ENCODE measurements at regions not wholly inside any gene's neighbourhood (a gene's known extent, or its start where the extent isn't known, plus 50 kb on each side); places are given as distances from the start of the nearest gene placed in this dataset.

DNA sequence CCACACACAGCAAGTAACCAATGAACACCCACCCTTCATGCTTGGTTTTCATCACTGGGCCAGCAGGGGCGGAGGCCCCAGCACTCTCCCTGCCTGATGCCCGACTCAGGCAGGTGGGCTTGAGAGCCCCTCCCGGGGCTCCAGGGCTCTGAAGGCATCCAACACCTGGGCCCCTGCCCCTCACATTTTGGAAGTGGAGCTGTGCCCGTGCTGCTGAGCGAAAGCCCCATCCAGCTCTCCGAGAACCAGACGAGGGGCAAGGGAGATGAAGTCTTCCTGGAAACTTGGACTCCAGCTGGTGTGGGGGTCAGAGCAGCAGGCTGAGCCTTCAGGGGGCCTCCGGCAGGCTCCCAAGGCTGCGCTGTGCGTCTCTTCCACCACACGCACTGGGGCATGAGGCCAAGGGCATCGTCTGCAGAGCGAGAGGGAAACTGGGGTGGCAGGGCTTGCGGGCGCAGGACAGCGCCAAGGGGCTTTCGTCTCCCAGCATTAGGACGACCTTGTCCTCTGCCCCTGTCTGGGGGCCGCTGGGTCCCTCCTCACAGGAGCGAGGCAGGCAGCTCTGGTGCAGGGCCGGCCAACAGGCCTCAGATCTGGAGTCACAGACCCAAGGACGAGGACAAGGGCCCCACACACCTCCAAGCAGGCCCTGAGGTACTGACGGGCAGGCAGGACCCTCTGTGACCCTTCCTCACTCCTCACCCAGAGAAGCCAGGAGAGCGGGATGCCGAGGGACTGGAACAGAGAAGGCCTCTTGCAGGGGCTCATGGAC, 108.3 kb upstream of the FAM20C start:
- DNase-seq (ENCODE audit: low read depth, low spot score): no peak

DNA sequence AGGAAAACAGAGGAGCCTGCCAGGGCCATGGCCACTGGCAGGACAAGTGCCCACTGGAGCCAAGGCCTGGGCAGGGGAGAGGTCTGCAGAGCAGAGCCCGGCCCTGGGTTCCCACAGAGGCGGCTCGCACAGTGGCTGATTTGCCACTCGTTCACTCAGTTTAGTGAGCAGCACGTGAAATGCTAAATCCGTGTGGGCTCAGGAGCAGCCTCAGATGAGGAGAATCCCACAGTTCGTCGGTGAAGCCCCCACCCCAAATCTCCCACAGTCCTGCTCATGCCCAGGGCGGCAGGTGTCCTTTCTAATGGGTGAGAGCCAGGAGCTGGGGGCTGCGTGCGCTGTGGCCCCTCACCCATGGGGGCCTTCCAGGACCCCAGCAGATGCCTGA, 107.7 kb upstream of the FAM20C start:
- no peak for DNase-seq (ENCODE audit: low read depth, low spot score)

DNA sequence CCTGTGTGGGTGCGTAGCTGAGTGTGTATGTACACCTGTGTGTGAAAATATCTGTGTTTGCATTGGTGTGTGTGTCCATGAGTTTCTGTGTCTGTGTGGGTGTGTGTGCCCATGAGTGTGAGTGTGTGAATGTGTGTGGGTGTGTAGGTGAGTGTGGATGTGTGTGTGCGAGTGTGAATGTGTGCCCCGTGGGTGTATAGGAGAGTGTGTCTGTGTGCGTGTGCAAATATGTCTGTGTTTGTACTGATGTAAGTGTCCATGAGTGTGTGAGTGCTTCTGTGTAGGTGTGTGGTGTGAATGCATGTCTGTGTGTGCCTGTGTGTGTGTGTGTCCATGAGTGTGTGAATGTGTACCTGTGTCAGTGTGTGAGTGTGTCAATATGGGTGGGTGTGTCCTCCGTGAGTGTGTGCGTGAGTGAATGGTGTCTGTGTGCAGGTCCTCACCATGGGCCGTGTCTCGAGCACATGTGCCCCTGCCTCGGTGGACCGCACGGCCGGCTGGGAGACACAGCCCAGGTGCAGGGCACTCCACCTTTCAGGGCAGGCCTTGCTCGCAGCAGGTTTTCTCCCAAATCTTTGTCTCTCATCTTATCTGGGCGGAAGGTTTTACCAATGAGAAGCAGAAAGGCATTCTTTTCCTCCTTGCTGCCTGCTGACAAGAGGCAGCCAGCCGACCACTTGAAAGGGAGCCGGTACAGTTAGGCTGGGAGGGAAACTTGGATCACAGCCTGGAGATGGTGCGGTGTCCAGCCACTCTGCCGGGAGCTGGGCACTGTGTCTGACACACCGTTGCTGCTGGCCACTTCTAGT, 107.1 kb upstream of the FAM20C start:
- no peak for DNase-seq (ENCODE audit: low read depth, low spot score)

DNA sequence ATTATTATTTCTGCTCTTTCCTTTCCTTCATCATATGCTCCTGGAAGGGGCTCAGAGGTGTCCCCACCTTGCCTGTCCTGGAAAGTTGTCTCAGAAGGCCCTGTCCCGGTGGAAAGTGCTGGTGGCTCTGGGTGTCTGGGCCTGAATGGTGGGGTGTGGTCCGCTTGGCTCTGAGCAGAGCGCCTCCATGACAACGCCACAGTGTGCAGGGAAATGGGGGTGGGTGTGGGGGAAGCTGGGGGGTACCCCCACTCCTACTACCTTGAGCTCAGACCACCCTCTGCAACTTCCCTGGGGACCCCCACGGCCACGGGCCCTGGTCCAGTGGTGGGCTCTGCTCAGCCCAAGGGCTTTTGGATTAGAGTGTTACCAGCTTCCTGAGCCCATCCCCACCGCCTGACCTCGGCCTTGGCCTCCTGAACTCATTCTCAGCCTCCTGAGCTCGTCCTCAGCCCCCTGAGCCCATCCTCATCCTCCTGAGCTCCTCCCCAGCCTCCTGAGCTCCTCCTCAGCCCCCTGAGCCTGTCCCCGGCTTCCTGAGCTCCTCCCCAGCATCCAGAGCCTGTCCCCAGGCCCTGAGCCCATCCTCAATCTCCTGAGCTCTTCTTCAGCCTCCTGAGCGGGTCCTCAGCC, 106.4 kb upstream of the FAM20C start:
- no peak for DNase-seq (ENCODE audit: low read depth, low spot score)

DNA sequence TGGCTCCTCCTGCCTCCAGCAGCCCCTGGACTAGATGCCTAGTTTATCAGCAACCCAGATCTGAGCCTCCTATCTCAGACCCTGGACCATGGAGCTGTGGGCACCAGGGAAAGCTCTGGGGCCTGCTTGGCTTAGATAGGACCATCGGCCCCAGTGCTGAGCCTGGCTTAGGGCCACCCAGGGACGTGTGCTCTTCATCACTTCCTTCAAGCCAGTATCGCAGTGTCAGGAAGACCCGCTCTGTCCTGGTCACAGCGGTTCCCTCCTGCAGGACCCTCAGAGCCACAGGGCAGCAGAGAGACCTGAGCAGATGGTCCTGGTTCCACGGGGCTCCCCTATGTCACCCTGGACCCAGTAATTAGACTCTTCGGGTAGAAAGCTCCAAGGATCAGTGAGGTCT, 105.7 kb upstream of the FAM20C start:
- no peak for DNase-seq (ENCODE audit: low read depth, low spot score)

DNA sequence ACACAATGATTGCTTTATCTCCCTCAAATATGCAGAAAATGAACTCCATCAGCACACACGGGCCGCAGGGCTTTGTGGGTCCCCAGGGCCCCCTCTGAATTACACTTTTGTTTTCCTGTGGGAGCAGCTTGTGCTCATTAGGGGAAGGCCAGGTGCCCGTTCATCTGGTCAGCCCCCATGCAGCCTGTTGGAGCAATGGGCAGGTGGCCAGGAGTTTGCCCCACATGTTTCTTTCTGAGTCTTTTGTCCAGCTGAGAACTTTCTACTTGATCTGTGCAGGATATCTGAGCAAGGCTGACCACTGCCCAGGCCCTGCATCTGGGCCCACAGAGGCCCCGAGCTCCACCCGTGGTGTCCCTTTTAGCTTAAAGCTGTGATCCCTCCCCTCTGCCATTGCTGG, 105.3 kb upstream of the FAM20C start:
- no peak for DNase-seq (ENCODE audit: low read depth, low spot score)

DNA sequence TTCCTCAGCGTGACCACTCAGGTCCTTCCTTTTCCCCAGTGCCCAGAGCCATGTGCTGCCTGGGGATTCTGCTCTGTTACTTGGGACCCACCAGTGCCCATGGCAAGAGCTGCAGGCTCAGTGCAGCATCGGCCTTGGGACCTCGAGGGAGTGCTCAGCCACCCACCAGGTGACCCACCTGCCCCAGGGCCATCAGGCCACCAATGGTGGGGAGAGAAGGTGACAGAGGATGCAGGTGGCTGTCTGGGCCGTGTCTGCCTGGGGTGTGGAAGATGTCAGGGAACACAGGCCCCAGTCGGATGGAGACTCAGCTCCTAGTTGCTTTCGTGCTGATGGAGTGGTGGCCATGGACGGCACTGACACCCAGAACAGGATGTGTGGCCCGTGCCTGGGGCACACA, 104.7 kb upstream of the FAM20C start:
- DNase-seq (ENCODE audit: low read depth, low spot score): no peak

DNA sequence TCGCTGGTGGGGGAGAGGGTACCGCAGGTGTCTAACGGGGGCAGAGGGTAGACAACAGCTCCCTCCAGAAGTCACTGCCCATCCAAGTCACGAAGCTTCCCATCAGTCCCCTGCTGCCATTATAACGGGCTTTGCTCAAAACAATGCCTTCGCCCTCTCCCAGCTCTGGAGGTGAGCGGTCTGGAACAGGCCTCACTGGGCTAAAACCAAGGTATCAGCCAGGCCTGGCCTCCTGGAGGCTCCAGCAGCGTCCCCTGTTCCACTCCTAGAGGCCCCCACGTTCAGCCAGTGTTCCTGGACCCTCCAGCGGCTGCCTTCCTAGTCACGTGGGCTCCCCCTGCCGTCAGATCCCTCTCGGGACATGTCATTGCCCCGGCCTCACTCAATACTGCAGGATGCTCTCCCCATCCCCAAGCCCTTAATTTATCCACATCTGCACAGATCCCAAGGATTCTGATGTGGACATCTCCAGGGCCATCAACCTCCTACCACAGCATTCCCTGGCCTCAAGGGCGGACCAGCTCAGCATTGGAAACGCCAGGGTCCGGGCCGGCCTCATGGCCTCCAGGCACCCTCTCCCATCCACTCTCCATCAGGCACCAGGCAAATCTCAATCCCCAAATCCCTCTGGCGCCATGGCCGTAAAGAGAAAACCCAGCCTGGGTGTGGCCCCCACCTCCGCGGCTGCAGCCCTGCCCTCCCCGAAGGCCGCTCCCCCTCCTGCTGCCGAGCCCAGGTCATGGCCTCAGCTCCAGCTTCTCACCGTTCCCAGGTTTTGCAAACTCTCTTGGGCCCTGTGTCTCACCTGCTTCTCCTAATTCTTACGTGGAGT, 104.1 kb upstream of the FAM20C start:
- no peak for DNase-seq (ENCODE audit: low read depth, low spot score)

DNA sequence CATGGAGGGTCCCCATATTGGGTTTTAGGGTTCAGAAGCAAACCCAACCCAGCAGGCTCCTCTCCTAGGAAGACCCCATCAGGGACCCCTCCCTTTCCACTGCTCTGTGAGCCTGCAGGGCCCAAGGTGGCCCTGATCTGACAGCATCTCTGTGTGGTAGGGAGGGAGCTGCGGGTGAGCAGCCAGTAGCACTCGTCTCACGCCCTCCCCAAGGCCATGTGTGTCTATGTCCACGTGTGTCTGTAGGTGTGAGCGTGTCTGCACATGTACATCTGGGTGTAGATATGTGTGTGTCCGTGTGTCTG, 103.5 kb upstream of the FAM20C start:
- DNase-seq (ENCODE audit: low read depth, low spot score): no peak

DNA sequence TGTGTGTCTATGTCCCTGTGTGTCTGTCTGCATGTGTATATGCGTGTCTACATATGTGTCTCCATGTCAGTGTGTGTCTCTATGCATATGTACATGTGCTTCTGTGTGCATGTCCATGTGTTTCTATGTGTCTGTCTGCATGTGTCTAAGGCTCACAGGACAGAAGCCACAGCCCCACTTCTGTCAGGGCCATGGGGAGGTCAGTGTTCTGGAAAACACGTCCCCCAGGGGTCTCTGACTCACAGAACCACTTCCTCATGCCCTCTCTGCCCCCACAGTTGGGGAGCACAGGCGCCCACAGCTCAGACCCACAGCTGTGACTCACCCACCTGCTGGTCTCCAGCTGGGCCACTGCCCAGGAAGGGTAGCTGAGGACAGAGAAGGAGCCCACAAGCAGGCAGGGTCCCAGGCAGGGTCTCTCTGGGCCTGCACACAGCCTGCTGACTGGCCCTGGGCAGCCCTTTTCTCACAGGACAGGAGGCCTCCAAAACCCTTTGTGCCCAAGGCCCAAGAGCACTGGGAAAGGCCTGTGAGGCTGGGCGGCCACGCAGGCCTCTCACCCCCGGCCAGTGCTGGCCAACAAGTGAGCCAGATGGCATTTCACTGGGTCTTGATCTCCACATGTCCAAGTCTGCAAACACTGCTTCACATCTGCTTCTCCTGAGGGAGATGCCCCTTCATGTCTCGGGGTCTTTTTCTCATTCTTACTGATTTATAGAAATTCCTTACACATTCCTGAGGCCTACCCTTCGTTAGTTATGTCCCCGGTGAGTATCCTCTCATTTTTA, 102.9 kb upstream of the FAM20C start:
- peak; percentile 69 for DNase-seq (ENCODE audit: low read depth, low spot score)

DNA sequence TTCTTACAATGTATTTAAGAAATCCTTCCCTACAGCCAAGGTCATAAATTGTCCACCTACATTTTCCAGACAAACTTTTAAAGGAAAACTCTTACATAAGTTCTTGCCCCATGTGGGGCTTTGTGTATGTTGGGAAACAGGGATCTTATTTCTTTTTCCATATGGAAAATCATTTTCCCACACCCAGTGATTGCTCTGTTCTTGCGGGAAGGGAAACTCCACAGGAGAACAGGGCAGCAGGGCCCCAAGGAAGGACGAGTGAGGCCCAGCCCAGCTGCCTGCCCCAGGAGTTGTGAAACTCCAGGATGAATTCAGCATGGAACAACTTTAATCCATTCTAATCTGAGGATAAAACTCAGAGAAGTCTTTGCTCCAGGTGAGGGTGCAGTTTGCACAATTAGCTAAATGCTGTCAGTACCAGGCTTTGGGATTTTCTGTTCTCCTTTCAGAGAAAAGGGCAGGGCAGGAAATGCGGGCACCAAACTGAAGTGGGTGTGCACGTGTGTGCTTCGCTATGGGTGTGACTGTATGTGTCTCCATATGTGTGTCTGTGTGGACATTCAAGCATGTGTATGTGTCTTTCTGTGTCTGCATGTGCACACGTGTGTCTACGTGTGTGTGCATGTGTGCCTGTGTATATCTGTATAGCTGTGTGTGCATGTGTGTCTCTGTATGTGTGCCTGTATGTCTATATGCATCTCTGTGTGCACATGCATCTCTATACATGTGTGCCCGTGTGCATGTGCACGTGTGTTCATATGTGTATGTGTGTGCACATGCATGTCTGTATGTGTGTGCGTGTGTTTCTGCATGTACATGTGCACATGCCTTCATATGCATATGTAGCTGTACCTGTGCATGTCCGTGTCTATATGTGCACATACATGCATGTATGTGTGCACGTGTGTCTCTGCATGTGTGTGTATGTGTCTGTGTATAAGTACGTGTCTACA, 102.0 kb upstream of the FAM20C start:
- no peak for DNase-seq (ENCODE audit: low read depth, low spot score)

DNA sequence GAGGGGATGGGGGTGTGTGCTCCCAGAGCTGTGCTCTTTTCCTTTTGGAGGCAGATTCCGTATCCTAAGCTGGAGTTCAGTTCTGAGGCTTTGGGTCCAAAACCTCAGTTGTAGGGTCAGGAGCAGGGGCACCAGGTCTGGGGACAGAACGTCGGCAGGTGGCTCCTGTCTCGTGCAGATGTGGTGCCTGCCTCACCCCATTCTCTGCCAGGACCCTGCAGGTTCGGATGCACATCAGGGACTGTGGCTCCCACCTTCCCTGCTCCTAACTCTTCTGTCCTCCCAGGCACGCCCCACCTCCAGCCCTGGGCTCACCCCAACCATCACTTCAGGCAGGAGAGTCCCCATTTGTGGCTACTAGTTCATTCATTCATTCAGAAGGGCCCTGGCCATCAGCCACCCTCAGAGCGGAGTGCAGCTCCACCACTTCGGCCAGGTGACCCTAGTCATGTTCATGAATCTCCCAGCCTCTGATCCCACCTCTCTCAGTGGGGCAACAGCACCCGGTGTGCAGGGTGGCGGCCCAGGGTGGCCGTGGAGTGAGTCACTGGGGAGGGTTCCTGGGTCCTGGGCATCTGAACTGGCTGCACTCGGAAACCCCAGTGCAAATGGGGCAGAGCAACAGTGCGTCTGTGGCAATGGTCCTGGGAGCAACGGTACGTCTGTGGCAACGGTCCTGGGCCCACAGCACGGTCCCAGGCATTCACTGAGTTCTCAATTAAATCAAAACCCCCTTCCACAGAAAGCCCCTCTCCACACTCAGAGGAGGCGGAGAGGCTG, 100.8 kb upstream of the FAM20C start:
- no peak for DNase-seq (ENCODE audit: low read depth, low spot score)

DNA sequence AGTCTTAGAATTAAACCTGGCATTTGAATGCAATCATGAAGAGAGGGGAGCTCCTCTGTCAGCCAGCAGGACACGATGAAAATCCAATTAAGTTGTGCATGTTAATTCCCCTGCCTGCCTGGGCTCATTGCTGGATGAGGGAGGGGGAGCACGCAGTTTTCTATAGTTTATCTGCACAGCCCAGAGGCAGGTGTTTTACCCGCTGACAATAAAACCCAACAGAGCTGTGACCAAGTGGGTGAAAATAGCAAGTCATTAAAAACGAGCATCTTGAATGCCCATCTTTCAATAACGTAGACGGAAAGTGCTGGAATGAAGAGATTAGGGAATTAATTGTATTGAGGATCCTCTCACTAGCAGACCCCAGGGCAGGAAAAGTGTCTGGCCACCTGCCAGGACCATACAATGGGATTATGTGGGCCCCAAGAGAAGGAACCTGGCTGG, 100.1 kb upstream of the FAM20C start:
- no peak for DNase-seq (ENCODE audit: low read depth, low spot score)

DNA sequence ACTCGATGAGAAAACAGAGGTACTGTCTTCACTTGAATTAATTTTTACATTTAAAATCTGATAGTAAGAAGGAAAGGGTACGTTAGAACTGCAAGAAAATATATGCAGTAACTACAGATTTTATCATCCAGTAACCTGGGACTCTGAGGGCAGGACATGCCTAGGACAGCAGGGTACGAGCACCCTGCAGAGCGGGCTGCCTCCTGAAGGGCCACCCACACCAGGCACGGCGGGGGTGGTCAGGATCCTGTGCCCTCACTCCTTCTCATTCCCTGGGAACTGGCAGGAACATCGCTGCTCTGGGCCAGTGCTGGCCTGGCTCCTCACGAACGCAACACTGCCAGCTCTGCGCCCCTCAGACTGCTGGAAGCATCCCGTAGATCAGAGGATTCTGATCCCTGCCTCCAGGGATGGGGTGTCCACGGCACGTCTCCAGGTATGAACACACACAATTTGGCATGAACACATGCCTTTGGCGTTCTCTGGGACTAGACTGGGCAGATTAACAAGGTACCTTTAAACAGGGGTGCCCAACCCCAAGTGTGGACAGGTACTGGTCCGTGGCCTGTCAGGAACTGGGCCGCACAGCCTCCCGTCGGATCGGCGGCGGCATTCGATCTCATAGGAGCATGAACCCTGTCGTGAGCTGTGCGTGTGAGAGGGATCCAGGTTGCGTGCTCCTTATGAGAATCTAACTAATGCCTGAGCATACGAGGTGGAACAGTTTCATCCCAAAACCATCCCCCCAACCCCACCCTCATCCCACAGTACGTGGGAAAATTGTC, 99.3 kb upstream of the FAM20C start:
- no peak for DNase-seq (ENCODE audit: low read depth, low spot score)

DNA sequence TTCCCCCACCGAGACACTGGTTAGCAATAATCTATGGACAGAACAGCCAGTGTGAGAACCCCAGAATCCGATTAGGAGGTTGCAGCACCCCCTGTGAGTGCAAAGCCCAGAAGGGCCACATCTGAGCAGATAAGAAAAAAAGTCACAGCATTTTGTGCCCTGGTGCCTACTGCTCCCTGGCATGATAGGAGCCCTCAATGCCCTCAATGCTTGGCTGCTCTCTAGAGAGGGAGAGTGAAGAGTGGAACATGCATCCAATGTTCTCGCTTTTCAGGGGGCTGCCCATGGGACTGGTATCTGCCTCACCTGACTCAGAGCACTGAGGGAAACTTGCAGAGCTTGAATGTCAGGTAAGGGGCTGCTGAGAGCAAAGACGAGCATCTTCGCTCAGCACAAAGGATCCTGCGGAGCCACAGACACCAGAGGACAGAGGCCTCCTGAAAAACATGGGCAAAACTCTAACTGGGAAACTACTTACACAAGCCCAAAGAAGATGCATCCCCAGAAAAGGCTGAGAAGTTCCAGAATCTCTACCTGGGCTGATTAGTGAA, 98.0 kb upstream of the FAM20C start:
- no peak for DNase-seq (ENCODE audit: low read depth, low spot score)

DNA sequence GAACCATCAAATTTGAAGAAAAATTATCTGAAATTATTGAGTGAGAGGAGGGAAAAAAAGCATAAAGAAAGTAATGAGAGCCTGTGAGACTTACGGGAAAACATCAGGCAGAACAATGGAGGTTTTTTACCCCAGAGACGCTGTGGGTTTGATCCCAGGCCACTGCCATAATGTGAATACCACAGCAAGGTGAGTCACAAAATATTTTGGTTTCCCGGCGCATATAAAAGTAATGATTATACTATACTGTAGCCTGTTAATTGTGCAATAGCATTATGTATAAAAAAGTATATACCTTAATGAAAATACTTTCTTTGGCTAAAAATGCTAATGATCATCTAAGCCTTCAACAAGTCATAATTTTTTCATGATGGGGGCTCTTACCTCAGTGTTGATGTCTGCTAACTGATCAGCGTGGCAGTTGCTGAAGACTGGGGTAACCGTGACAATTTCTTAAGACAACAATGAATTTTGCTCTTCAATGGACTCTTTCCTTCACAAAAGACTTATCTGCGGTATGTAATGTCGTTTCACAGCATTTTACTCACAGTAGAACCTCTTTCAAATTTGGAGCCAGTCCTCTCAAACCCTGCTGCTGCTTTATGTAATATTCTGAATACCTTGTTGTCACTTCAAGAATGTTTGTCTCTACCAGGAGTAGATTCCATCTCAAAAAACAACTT, 97.0 kb upstream of the FAM20C start:
- no peak for DNase-seq (ENCODE audit: low read depth, low spot score)

DNA sequence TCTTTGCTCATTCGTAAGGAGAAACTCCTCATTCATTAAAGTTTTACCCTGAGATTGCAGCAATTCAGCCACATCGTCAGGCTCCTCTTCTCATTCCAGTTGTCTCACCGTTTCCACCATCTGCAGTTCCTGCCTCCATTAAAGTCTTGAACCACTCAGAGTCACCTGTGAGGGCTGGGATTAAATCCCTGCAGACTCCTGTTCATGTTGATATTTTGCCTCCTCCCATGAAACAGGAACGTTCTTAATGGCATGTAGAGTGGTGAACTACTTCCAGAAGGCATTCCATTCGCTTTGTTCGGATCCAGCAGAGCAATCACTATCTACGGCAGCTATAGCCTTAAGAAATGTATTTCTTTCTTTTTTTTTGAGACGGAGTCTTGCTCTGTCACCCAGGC, 96.5 kb upstream of the FAM20C start:
- no peak for DNase-seq (ENCODE audit: low read depth, low spot score)

DNA sequence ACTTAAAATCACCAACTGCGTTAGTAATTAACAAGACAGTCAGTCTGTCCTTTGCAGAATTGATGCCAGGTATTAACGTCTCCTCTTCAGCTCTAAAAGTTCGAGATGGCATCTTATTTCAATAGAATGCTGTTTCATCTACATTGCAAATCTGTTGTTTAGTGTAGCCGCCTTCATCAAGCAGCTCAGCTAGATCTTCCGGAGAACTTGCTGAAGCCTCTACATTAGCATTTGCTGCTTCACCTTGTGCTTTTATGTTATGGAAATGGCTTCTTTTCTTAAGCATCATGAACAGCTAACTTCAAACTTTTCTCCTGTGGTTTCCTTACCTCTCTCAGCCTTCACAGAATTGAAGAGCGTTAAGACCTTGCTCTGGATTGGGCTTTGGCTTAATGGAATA, 95.5 kb upstream of the FAM20C start:
- DNase-seq (ENCODE audit: low read depth, low spot score): no peak
